ENCODE measurements at regions not wholly inside any gene's neighbourhood (a gene's known extent, or its start where the extent isn't known, plus 50 kb on each side); places are given as distances from the start of the nearest gene placed in this dataset.

- Histone ChIP-seq H3K4me2 (no peak overlapping the region), H2AFZ (no peak overlapping the region), H3K79me2 (replicated peaks; ENCODE audit: insufficient read depth) (no peaks in the 10 kb centered on the region), H3K4me1 (ENCODE audit: insufficient read depth) (no peaks in the 10 kb centered on the region), H3K27me3 (ENCODE audit: insufficient read depth) (no peaks in the 10 kb centered on the region), H3F3A (replicated peaks; ENCODE audit: low read depth) (no peaks in the 10 kb centered on the region), H3K27ac (ENCODE audit: low read depth) (no peak overlapping the region), H3K4me3 (no peak overlapping the region), H3K36me3 (ENCODE audit: insufficient read depth) (no peaks in the 10 kb centered on the region), H4K20me1 (replicated peaks; ENCODE audit: insufficient read depth) (no peaks in the 10 kb centered on the region), H3K9me2 (ENCODE audit: insufficient read depth) (no peaks in the 10 kb centered on the region)
- DNase-seq (ENCODE audit: low spot score) = no peak
- TF ChIP-seq, protein P1, sequence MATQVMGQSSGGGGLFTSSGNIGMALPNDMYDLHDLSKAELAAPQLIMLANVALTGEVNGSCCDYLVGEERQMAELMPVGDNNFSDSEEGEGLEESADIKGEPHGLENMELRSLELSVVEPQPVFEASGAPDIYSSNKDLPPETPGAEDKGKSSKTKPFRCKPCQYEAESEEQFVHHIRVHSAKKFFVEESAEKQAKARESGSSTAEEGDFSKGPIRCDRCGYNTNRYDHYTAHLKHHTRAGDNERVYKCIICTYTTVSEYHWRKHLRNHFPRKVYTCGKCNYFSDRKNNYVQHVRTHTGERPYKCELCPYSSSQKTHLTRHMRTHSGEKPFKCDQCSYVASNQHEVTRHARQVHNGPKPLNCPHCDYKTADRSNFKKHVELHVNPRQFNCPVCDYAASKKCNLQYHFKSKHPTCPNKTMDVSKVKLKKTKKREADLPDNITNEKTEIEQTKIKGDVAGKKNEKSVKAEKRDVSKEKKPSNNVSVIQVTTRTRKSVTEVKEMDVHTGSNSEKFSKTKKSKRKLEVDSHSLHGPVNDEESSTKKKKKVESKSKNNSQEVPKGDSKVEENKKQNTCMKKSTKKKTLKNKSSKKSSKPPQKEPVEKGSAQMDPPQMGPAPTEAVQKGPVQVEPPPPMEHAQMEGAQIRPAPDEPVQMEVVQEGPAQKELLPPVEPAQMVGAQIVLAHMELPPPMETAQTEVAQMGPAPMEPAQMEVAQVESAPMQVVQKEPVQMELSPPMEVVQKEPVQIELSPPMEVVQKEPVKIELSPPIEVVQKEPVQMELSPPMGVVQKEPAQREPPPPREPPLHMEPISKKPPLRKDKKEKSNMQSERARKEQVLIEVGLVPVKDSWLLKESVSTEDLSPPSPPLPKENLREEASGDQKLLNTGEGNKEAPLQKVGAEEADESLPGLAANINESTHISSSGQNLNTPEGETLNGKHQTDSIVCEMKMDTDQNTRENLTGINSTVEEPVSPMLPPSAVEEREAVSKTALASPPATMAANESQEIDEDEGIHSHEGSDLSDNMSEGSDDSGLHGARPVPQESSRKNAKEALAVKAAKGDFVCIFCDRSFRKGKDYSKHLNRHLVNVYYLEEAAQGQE (IDR thresholded peaks at IDR 0.05; ENCODE audit: unreplicated experiment) = no peak
- no peak for TF ChIP-seq CREB1 (CRISPR knock-in tag; IDR thresholded peaks at IDR 0.05; ENCODE audit: low read depth)
- TF ChIP-seq ZNF114 (CRISPR knock-in tag; IDR thresholded peaks at IDR 0.05) = no peak
- no peak for TF ChIP-seq EZH2 (IDR thresholded peaks at IDR 0.05; ENCODE audit: low read depth, unreplicated experiment)
- no peak for TF ChIP-seq NANOG (IDR thresholded peaks at IDR 0.05; ENCODE audit: borderline replicate concordance)
- TF ChIP-seq, protein P2, sequence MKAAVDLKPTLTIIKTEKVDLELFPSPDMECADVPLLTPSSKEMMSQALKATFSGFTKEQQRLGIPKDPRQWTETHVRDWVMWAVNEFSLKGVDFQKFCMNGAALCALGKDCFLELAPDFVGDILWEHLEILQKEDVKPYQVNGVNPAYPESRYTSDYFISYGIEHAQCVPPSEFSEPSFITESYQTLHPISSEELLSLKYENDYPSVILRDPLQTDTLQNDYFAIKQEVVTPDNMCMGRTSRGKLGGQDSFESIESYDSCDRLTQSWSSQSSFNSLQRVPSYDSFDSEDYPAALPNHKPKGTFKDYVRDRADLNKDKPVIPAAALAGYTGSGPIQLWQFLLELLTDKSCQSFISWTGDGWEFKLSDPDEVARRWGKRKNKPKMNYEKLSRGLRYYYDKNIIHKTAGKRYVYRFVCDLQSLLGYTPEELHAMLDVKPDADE (IDR thresholded peaks at IDR 0.05) = no peak
- TF ChIP-seq EZH2phosphoT487 (IDR thresholded peaks at IDR 0.05; ENCODE audit: unreplicated experiment) = no peak
- no peak for TF ChIP-seq ZNF331 (CRISPR knock-in tag; IDR thresholded peaks at IDR 0.05; ENCODE audit: low read depth)
- no peak for TF ChIP-seq POLR2AphosphoS5 (IDR thresholded peaks at IDR 0.05; ENCODE audit: low read depth)
- TF ChIP-seq, protein P3, sequence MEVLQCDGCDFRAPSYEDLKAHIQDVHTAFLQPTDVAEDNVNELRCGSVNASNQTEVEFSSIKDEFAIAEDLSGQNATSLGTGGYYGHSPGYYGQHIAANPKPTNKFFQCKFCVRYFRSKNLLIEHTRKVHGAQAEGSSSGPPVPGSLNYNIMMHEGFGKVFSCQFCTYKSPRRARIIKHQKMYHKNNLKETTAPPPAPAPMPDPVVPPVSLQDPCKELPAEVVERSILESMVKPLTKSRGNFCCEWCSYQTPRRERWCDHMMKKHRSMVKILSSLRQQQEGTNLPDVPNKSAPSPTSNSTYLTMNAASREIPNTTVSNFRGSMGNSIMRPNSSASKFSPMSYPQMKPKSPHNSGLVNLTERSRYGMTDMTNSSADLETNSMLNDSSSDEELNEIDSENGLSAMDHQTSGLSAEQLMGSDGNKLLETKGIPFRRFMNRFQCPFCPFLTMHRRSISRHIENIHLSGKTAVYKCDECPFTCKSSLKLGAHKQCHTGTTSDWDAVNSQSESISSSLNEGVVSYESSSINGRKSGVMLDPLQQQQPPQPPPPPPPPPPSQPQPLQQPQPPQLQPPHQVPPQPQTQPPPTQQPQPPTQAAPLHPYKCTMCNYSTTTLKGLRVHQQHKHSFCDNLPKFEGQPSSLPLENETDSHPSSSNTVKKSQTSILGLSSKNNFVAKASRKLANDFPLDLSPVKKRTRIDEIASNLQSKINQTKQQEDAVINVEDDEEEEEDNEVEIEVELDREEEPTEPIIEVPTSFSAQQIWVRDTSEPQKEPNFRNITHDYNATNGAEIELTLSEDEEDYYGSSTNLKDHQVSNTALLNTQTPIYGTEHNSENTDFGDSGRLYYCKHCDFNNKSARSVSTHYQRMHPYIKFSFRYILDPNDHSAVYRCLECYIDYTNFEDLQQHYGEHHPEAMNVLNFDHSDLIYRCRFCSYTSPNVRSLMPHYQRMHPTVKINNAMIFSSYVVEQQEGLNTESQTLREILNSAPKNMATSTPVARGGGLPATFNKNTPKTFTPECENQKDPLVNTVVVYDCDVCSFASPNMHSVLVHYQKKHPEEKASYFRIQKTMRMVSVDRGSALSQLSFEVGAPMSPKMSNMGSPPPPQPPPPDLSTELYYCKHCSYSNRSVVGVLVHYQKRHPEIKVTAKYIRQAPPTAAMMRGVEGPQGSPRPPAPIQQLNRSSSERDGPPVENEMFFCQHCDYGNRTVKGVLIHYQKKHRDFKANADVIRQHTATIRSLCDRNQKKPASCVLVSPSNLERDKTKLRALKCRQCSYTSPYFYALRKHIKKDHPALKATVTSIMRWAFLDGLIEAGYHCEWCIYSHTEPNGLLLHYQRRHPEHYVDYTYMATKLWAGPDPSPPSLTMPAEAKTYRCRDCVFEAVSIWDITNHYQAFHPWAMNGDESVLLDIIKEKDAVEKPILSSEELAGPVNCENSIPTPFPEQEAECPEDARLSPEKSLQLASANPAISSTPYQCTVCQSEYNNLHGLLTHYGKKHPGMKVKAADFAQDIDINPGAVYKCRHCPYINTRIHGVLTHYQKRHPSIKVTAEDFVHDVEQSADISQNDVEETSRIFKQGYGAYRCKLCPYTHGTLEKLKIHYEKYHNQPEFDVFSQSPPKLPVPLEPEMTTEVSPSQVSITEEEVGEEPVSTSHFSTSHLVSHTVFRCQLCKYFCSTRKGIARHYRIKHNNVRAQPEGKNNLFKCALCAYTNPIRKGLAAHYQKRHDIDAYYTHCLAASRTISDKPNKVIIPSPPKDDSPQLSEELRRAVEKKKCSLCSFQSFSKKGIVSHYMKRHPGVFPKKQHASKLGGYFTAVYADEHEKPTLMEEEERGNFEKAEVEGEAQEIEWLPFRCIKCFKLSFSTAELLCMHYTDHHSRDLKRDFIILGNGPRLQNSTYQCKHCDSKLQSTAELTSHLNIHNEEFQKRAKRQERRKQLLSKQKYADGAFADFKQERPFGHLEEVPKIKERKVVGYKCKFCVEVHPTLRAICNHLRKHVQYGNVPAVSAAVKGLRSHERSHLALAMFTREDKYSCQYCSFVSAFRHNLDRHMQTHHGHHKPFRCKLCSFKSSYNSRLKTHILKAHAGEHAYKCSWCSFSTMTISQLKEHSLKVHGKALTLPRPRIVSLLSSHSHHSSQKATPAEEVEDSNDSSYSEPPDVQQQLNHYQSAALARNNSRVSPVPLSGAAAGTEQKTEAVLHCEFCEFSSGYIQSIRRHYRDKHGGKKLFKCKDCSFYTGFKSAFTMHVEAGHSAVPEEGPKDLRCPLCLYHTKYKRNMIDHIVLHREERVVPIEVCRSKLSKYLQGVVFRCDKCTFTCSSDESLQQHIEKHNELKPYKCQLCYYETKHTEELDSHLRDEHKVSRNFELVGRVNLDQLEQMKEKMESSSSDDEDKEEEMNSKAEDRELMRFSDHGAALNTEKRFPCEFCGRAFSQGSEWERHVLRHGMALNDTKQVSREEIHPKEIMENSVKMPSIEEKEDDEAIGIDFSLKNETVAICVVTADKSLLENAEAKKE (CRISPR knock-in tag; IDR thresholded peaks at IDR 0.05) = no peak
- no peak for TF ChIP-seq JUNB (IDR thresholded peaks at IDR 0.05; ENCODE audit: unreplicated experiment)
- no peak for TF ChIP-seq CTCF (conservative IDR thresholded peaks at IDR 0.05; ENCODE audit: low read depth in 2 of 2)
- no peak for TF ChIP-seq STAT1 (IDR thresholded peaks at IDR 0.05; ENCODE audit: unreplicated experiment)
- Mint-ChIP-seq H3K9me3 (no peaks in the 10 kb centered on the region), H3K4me1 (no peaks in the 10 kb centered on the region), H3K27me3 (ENCODE audit: insufficient read depth, low read depth, poor library complexity) (no peaks in the 10 kb centered on the region), H3K4me3 (no peak overlapping the region), H3K36me3 (ENCODE audit: low read depth) (no peaks in the 10 kb centered on the region), H3K27ac (no peak overlapping the region)
- no peak for ATAC-seq
Observed at GRCh38 chr1:73356485-73356884, 841.5 kb downstream of the LRRIQ3 start.

All from GM23338 (cell line).